Loucy (cell line): ENCODE measurements at regions not wholly inside any gene's neighbourhood (a gene's known extent, or its start where the extent isn't known, plus 50 kb on each side); places are given as distances from the start of the nearest gene placed in this dataset.

Experiments
- H2AFZ ChIP-seq: fragments of 200-600 bp; sonication (generic); 2 replicates; pipeline ENCODE4 v1.6.0; 2016; ENCODE audit warnings: antibody characterized with exemption, mild to moderate bottlenecking, low read length, moderate library complexity
- H3F3A ChIP-seq: fragments of 200-600 bp; 2 replicates; pipeline ENCODE4 v1.6.0; 2016; ENCODE audit warnings: antibody characterized with exemption, low read depth, mild to moderate bottlenecking
- H3K27me3 ChIP-seq: fragments of 200-600 bp; sonication (generic); 2 replicates; pipeline ENCODE4 v1.6.1; 2014; ENCODE audit warnings: low read length, mild to moderate bottlenecking; ENCODE audit not compliant: insufficient read depth, poor library complexity, severe bottlenecking
- H3K36me3 ChIP-seq: fragments of 200-600 bp; sonication (generic); 2 replicates; pipeline ENCODE4 v1.6.1; 2016; ENCODE audit warnings: low read length; ENCODE audit not compliant: insufficient read depth
- H3K4me1 ChIP-seq: fragments of 200-600 bp; sonication (generic); 2 replicates; pipeline ENCODE4 v1.5.1; 2014; ENCODE audit warnings: low read length, mild to moderate bottlenecking; ENCODE audit not compliant: insufficient read depth, poor library complexity, severe bottlenecking
- H3K4me2 ChIP-seq: fragments of 200-600 bp; sonication (generic); 2 replicates; pipeline ENCODE4 v1.6.0; 2014; ENCODE audit warnings: antibody characterized with exemption, low read length, low read depth, mild to moderate bottlenecking; ENCODE audit not compliant: poor library complexity, severe bottlenecking
- H3K4me3 ChIP-seq: fragments of 200-600 bp; sonication (generic); 2 replicates; pipeline ENCODE4 v1.5.1; 2014; ENCODE audit warnings: low read length, mild to moderate bottlenecking, mixed read lengths; ENCODE audit not compliant: poor library complexity, severe bottlenecking
- H3K79me2 ChIP-seq: fragments of 200-600 bp; sonication (generic); 2 replicates; pipeline ENCODE4 v1.6.1; 2014; ENCODE audit warnings: low read length; ENCODE audit not compliant: insufficient read depth
- H3K9ac ChIP-seq: fragments of 200-600 bp; sonication (generic); 2 replicates; pipeline ENCODE4 v1.6.0; 2014; ENCODE audit warnings: mild to moderate bottlenecking, low read depth, low read length, moderate library complexity; ENCODE audit not compliant: poor library complexity, severe bottlenecking
- H3K9me2 ChIP-seq: fragments of 200-600 bp; sonication (generic); replicated peaks from 2 replicates; pipeline ENCODE4 v1.6.1; 2016; ENCODE audit warnings: low read depth, low read length, mixed read lengths
- H3K9me3 ChIP-seq: fragments of 200-600 bp; sonication (generic); 2 replicates; pipeline ENCODE4 v1.6.1; 2014; ENCODE audit warnings: mild to moderate bottlenecking, antibody characterized with exemption, low read length, low read depth; ENCODE audit not compliant: insufficient read depth
- H4K20me1 ChIP-seq: fragments of 200-600 bp; sonication (generic); 2 replicates; pipeline ENCODE4 v1.6.0; 2014; ENCODE audit warnings: antibody characterized with exemption, low read length, mild to moderate bottlenecking; ENCODE audit not compliant: insufficient read depth, poor library complexity, severe bottlenecking
- CTCF ChIP-seq: fragments of 200-600 bp; sonication (generic); conservative IDR thresholded peaks from 2 replicates; pipeline ENCODE4 v1.5.1; 2014; ENCODE audit warnings: mild to moderate bottlenecking, antibody characterized with exemption, low read length
- EZH2phosphoT487 ChIP-seq: fragments of 200-600 bp; IDR thresholded peaks from 2 replicates; pipeline ENCODE4 v1.6.1; 2018; ENCODE audit warnings: antibody characterized with exemption, mild to moderate bottlenecking, moderate library complexity, borderline replicate concordance

GRCh38 chr5:158382473-158382872 is 523.5 kb upstream of the CLINT1 start:
- Histone ChIP-seq H3K4me2 (peak overlapping the region; percentile 22), H3K4me3 (no peak overlapping the region), H3K27me3 (no peaks in the 10 kb centered on the region), H2AFZ (no peak overlapping the region), H3K9ac (peak overlapping the region; percentile 20), H3K79me2 (no peaks in the 10 kb centered on the region), H3K9me2 (no peaks in the 10 kb centered on the region), H3F3A (no peaks in the 10 kb centered on the region), H3K36me3 (no peaks in the 10 kb centered on the region), H3K9me3 (peaks cover 9% of the 10 kb centered on the region; the same call in 1 of the 2 replicates), H4K20me1 (no peaks in the 10 kb centered on the region), H3K4me1 (peaks cover 9% of the 10 kb centered on the region)
- TF ChIP-seq CTCF (no peak), EZH2phosphoT487 (no peak)

GRCh38 chr5:158381614-158382160 is 522.7 kb upstream of the CLINT1 start:
- Histone ChIP-seq H3K79me2 (no peaks in the 10 kb centered on the region), H2AFZ (no peak overlapping the region), H4K20me1 (no peaks in the 10 kb centered on the region), H3K36me3 (no peaks in the 10 kb centered on the region), H3K9ac (no peak overlapping the region), H3F3A (no peaks in the 10 kb centered on the region), H3K4me3 (no peak overlapping the region), H3K9me2 (no peaks in the 10 kb centered on the region), H3K9me3 (peaks cover 11% of the 10 kb centered on the region; the same call in 1 of the 2 replicates), H3K4me1 (peaks cover 9% of the 10 kb centered on the region), H3K4me2 (no peak overlapping the region), H3K27me3 (no peaks in the 10 kb centered on the region)
- TF ChIP-seq EZH2phosphoT487 (no peak), CTCF (no peak)

- Histone ChIP-seq H3K9ac (no peak overlapping the region), H3K9me3 (peaks cover 7% of the 10 kb centered on the region; the same call in 1 of the 2 replicates), H3K4me2 (no peak overlapping the region), H3K9me2 (no peaks in the 10 kb centered on the region), H3K79me2 (no peaks in the 10 kb centered on the region), H3K27me3 (no peaks in the 10 kb centered on the region), H2AFZ (no peak overlapping the region), H4K20me1 (no peaks in the 10 kb centered on the region), H3K36me3 (no peaks in the 10 kb centered on the region), H3F3A (no peaks in the 10 kb centered on the region), H3K4me1 (peaks cover 9% of the 10 kb centered on the region), H3K4me3 (no peak overlapping the region)
- TF ChIP-seq CTCF (no peak), EZH2phosphoT487 (no peak)
Observed at GRCh38 chr5:158380661-158381060, 521.7 kb upstream of the CLINT1 start.
